Ishikawa (cell line): ENCODE measurements at regions not wholly inside any gene's neighbourhood (a gene's known extent, or its start where the extent isn't known, plus 50 kb on each side); places are given as distances from the start of the nearest gene placed in this dataset.

Source experiments
- CEBPB ChIP-seq: IDR thresholded peaks from 2 replicates; pipeline ENCODE4 v1.6.1; 2012
- CREB1 ChIP-seq: IDR thresholded peaks from 2 replicates; pipeline ENCODE4 v1.6.1; 2012; ENCODE audit warnings: low read depth
- EGR1 ChIP-seq: IDR thresholded peaks from 2 replicates; pipeline ENCODE4 v1.6.1; 2012
- EP300 ChIP-seq: IDR thresholded peaks from 2 replicates; pipeline ENCODE4 v1.6.1; 2012; ENCODE audit warnings: borderline replicate concordance
- FOXM1 ChIP-seq: IDR thresholded peaks from 2 replicates; pipeline ENCODE4 v1.6.1; 2012; ENCODE audit warnings: low read depth, borderline replicate concordance
- NFIC ChIP-seq: IDR thresholded peaks from 2 replicates; pipeline ENCODE4 v1.6.1; 2012
- RAD21 ChIP-seq: IDR thresholded peaks from 2 replicates; pipeline ENCODE4 v1.6.1; 2012; ENCODE audit warnings: low read depth
- TAF1 ChIP-seq: IDR thresholded peaks from 2 replicates; pipeline ENCODE4 v1.6.1; 2012; ENCODE audit warnings: low read depth, mild to moderate bottlenecking
- TCF12 ChIP-seq: IDR thresholded peaks from 2 replicates; pipeline ENCODE4 v1.6.1; 2012; ENCODE audit warnings: low read depth
- TEAD4 ChIP-seq: IDR thresholded peaks from 2 replicates; pipeline ENCODE4 v1.6.1; 2012
- YY1 ChIP-seq: IDR thresholded peaks from 2 replicates; pipeline ENCODE4 v1.6.1; 2012; ENCODE audit warnings: low read depth
- ZBTB7A ChIP-seq: IDR thresholded peaks from 2 replicates; pipeline ENCODE4 v1.6.1; 2012; ENCODE audit warnings: low read depth
- TF ChIP-seq, protein P1 (sequence below): IDR thresholded peaks from 2 replicates; pipeline ENCODE4 v1.6.1; 2012
- TF ChIP-seq, protein P2 (sequence below): IDR thresholded peaks from 2 replicates; pipeline ENCODE4 v1.6.1; 2012; ENCODE audit warnings: low read depth, mild to moderate bottlenecking
- TF ChIP-seq, protein P3 (sequence below): IDR thresholded peaks from 2 replicates; pipeline ENCODE4 v1.6.1; 2012

DNA sequence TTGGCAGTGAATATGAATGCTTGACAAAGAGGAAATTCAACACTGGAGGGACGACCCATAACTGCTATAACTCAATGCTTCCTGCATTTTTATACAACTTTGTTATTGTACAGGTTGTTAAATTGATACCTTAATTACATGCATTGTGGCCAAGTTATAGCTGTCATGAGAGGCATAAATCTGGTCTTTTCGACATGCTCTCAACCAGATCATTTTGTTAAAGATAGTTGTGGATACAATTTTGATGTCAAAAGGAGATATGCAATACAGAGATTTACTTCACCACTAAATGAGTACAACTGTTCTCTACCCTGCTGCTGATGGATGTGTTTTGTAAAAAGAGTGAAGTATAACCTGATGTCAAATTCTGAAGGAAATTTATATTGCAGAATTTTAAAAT is 946.0 kb downstream of the GALC start:
- no peak for TF ChIP-seq TEAD4
- TF ChIP-seq EP300 = no peak
- TF ChIP-seq ZBTB7A = no peak

DNA sequence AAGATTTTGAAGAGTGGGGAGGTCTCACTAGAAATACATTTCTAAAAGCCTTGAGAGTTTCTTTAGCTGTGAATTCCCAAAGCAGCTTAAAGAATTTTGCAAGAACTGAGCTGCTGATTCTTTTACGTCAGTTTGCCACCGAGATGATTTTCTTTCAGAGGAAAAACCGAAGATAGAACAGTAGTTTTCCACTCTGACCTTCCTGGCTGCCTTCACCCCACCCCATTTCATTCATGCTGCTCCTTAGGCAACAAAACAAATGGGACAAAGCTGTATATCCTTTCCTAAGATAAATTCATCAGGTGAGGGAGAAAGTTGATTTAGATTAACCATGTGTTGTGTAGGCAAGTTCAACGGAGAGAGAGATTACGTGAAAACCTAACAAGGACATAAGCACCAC is 947.0 kb downstream of the GALC start:
- no peak for TF ChIP-seq TEAD4
- no peak for TF ChIP-seq YY1
- no peak for TF ChIP-seq EP300
- TF ChIP-seq, protein P1, sequence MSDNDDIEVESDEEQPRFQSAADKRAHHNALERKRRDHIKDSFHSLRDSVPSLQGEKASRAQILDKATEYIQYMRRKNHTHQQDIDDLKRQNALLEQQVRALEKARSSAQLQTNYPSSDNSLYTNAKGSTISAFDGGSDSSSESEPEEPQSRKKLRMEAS = no peak
- TF ChIP-seq, protein P2, sequence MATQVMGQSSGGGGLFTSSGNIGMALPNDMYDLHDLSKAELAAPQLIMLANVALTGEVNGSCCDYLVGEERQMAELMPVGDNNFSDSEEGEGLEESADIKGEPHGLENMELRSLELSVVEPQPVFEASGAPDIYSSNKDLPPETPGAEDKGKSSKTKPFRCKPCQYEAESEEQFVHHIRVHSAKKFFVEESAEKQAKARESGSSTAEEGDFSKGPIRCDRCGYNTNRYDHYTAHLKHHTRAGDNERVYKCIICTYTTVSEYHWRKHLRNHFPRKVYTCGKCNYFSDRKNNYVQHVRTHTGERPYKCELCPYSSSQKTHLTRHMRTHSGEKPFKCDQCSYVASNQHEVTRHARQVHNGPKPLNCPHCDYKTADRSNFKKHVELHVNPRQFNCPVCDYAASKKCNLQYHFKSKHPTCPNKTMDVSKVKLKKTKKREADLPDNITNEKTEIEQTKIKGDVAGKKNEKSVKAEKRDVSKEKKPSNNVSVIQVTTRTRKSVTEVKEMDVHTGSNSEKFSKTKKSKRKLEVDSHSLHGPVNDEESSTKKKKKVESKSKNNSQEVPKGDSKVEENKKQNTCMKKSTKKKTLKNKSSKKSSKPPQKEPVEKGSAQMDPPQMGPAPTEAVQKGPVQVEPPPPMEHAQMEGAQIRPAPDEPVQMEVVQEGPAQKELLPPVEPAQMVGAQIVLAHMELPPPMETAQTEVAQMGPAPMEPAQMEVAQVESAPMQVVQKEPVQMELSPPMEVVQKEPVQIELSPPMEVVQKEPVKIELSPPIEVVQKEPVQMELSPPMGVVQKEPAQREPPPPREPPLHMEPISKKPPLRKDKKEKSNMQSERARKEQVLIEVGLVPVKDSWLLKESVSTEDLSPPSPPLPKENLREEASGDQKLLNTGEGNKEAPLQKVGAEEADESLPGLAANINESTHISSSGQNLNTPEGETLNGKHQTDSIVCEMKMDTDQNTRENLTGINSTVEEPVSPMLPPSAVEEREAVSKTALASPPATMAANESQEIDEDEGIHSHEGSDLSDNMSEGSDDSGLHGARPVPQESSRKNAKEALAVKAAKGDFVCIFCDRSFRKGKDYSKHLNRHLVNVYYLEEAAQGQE = no peak
- no peak for TF ChIP-seq CREB1
- TF ChIP-seq TAF1 = no peak
- TF ChIP-seq, protein P3, sequence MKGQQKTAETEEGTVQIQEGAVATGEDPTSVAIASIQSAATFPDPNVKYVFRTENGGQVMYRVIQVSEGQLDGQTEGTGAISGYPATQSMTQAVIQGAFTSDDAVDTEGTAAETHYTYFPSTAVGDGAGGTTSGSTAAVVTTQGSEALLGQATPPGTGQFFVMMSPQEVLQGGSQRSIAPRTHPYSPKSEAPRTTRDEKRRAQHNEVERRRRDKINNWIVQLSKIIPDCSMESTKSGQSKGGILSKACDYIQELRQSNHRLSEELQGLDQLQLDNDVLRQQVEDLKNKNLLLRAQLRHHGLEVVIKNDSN = no peak
- no peak for TF ChIP-seq CEBPB

DNA sequence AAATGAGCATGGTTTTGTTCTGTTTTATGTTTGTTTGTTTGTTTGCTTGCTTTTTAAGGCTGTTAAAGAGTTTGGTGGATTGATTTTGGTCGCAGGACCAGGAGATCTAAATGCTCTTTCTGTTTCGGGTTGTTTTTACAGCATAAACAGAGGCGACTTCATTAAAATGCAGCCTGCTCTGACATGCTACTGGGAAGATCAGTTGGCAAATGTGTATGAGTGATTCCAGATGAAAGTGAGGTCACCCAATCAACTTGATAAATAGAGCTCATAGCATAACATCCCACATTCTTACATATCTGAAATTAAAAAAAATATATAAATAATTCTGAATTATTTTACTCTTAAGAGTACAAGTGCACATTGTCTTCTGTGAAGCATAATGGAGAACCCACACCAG is 947.7 kb downstream of the GALC start:
- TF ChIP-seq EP300 (no peak), FOXM1 (no peak), CREB1 (no peak), ZBTB7A (no peak), TAF1 (no peak), TCF12 (no peak), RAD21 (no peak), CEBPB (no peak), YY1 (no peak), EGR1 (no peak), NFIC (no peak), TEAD4 (no peak)
- TF ChIP-seq, protein P3 = no peak
- TF ChIP-seq, protein P2 = no peak
- TF ChIP-seq, protein P1 = no peak

DNA sequence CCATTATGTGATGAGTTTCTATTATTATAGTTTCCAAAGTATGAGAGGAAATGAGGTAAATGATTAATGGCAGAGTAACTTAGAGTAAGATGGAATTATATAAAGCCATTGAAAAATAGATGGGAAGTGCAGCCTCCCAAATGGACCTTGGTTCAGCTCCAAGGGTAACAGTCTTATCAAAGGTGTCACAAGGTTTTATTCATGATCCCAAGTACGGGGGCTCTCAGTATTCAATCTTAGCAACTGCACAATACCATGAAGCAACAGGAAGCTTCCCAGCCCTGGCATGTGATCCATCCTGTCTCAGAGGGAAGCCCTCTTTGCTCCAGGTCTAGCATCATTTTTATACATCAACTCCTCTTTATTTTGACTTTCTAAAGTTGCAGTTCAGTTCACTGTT is 948.2 kb downstream of the GALC start:
- TF ChIP-seq EP300 (no peak), RAD21 (no peak), FOXM1 (no peak), ZBTB7A (no peak), CEBPB (no peak), TAF1 (no peak), TCF12 (no peak), EGR1 (no peak), CREB1 (no peak), TEAD4 (no peak), YY1 (no peak), NFIC (no peak)
- TF ChIP-seq, protein P3 = no peak
- TF ChIP-seq, protein P2 = no peak
- TF ChIP-seq, protein P1 = no peak
